SH-SY5Y (cell line): ENCODE measurements at regions not wholly inside any gene's neighbourhood (a gene's known extent, or its start where the extent isn't known, plus 50 kb on each side); places are given as distances from the start of the nearest gene placed in this dataset.

Experiments used
- GATA2 ChIP-seq: IDR thresholded peaks from 2 replicates; pipeline ENCODE4 v1.6.1; 2011; ENCODE audit warnings: mild to moderate bottlenecking, low read depth, low read length
- GATA3 ChIP-seq: IDR thresholded peaks from 2 replicates; pipeline ENCODE4 v1.6.1; 2011; ENCODE audit warnings: low read depth, mild to moderate bottlenecking, low read length, moderate library complexity

- no peak for TF ChIP-seq GATA3
Measured at GRCh38 chr3:161577662-161578061, 81.1 kb downstream of the OTOL1 start.

- TF ChIP-seq GATA3: no peak
- no peak for TF ChIP-seq GATA2
Measured at GRCh38 chr3:161579395-161580126, 83.0 kb downstream of the OTOL1 start.

- TF ChIP-seq GATA2: no peak
- TF ChIP-seq GATA3: no peak
Measured at GRCh38 chr3:161585922-161586321, 89.3 kb downstream of the OTOL1 start.

- TF ChIP-seq GATA3 (no peak), GATA2 (no peak)
Measured at GRCh38 chr3:161586556-161587235, 90.1 kb downstream of the OTOL1 start.

- TF ChIP-seq GATA2 (no peak), GATA3 (no peak)
Measured at GRCh38 chr3:161598639-161599038, 102.0 kb downstream of the OTOL1 start.

GRCh38 chr3:161599697-161600096 is 103.1 kb downstream of the OTOL1 start:
- TF ChIP-seq GATA2 (no peak), GATA3 (no peak)

GRCh38 chr3:161600173-161600572 is 103.6 kb downstream of the OTOL1 start:
- TF ChIP-seq GATA2 (no peak), GATA3 (no peak)

- no peak for TF ChIP-seq GATA3
- TF ChIP-seq GATA2: no peak
Measured at GRCh38 chr3:161602475-161602874, 105.9 kb downstream of the OTOL1 start.

GRCh38 chr3:161602918-161603317 is 106.3 kb downstream of the OTOL1 start:
- no peak for TF ChIP-seq GATA3
- TF ChIP-seq GATA2: no peak

GRCh38 chr3:161607056-161607455 is 110.4 kb downstream of the OTOL1 start:
- TF ChIP-seq GATA3: no peak

GRCh38 chr3:161619351-161619750 is 122.7 kb downstream of the OTOL1 start:
- TF ChIP-seq GATA2 (no peak), GATA3 (no peak)

- TF ChIP-seq GATA2 (no peak), GATA3 (no peak)
Measured at GRCh38 chr3:161630794-161631193, 134.2 kb downstream of the OTOL1 start.

- TF ChIP-seq GATA3 (no peak), GATA2 (no peak)
Measured at GRCh38 chr3:161631536-161631935, 134.9 kb downstream of the OTOL1 start.

- TF ChIP-seq GATA3 (no peak), GATA2 (no peak)
Measured at GRCh38 chr3:161637559-161637958, 141.0 kb downstream of the OTOL1 start.

GRCh38 chr3:161640181-161640580 is 143.6 kb downstream of the OTOL1 start:
- no peak for TF ChIP-seq GATA3
- TF ChIP-seq GATA2: no peak

- no peak for TF ChIP-seq GATA3
- no peak for TF ChIP-seq GATA2
Measured at GRCh38 chr3:161641287-161641686, 144.7 kb downstream of the OTOL1 start.
